ENCODE measurements at regions not wholly inside any gene's neighbourhood (a gene's known extent, or its start where the extent isn't known, plus 50 kb on each side); places are given as distances from the start of the nearest gene placed in this dataset.

GRCh38 chr11:92416971-92417725 is 192.5 kb downstream of the FAT3 start:
- H3K27ac ChIP-seq: no peak overlapping the region
- no peak for TF ChIP-seq CTCF (IDR thresholded peaks at IDR 0.05)

GRCh38 chr11:92423115-92424034 is 198.8 kb downstream of the FAT3 start:
- Histone ChIP-seq H3K27me3 (no peaks in the 10 kb centered on the region), H3K9me3 (no peaks in the 10 kb centered on the region), H3K36me3 (no peaks in the 10 kb centered on the region), H3K4me1 (no peaks in the 10 kb centered on the region), H3K4me3 (no peak overlapping the region), H3K27ac (no peak overlapping the region)
- no peak for TF ChIP-seq CTCF (IDR thresholded peaks at IDR 0.05)
- no peak for DNase-seq (ENCODE audit: low spot score)

More at GRCh38 chr11:92416971-92417725, 192.5 kb downstream of the FAT3 start:
- Histone ChIP-seq H3K4me3 (no peak overlapping the region), H3K27me3 (no peaks in the 10 kb centered on the region), H3K9me3 (no peaks in the 10 kb centered on the region), H3K4me1 (no peaks in the 10 kb centered on the region), H3K36me3 (no peaks in the 10 kb centered on the region)
- DNase-seq (ENCODE audit: low spot score): no peak

GRCh38 chr11:92424281-92424680 is 199.7 kb downstream of the FAT3 start:
- DNase-seq (ENCODE audit: low spot score): no peak
- Histone ChIP-seq H3K27me3 (no peaks in the 10 kb centered on the region), H3K36me3 (no peaks in the 10 kb centered on the region), H3K9me3 (no peaks in the 10 kb centered on the region), H3K4me3 (no peak overlapping the region), H3K27ac (no peak overlapping the region), H3K4me1 (no peaks in the 10 kb centered on the region)
- no peak for TF ChIP-seq CTCF (IDR thresholded peaks at IDR 0.05)

- Histone ChIP-seq H3K4me3 (no peak overlapping the region), H3K9me3 (no peaks in the 10 kb centered on the region), H3K36me3 (no peaks in the 10 kb centered on the region), H3K4me1 (no peaks in the 10 kb centered on the region), H3K27ac (no peak overlapping the region), H3K27me3 (no peaks in the 10 kb centered on the region)
- DNase-seq (ENCODE audit: low spot score): no peak
- TF ChIP-seq CTCF (IDR thresholded peaks at IDR 0.05): no peak
Observed at GRCh38 chr11:92425127-92425526, 200.5 kb downstream of the FAT3 start.

- Histone ChIP-seq H3K4me3 (no peak overlapping the region), H3K4me1 (no peaks in the 10 kb centered on the region), H3K27me3 (no peaks in the 10 kb centered on the region), H3K9me3 (no peaks in the 10 kb centered on the region), H3K36me3 (no peaks in the 10 kb centered on the region), H3K27ac (no peak overlapping the region)
- no peak for TF ChIP-seq CTCF (IDR thresholded peaks at IDR 0.05)
- DNase-seq (ENCODE audit: low spot score): no peak
Observed at GRCh38 chr11:92432515-92432914, 207.9 kb downstream of the FAT3 start.

Data from right atrium auricular region (tissue), 2 donors.